GM23338 (cell line): ENCODE measurements at regions not wholly inside any gene's neighbourhood (a gene's known extent, or its start where the extent isn't known, plus 50 kb on each side); places are given as distances from the start of the nearest gene placed in this dataset.

Source experiments
- ATAC-seq: fragments of 200-7000 bp; cut with Tn5 transposase; 3 replicates; pipeline ENCODE4 v1.9.1; 2020
- DNase-seq: peaks from one replicate; pipeline ENCODE4 v3.0.0-alpha.2; 2015; ENCODE audit warnings: low spot score
- H2AFZ ChIP-seq: fragments of 200-600 bp; sonication (generic); 2 replicates; pipeline ENCODE4 v1.8.0; 2016; ENCODE audit warnings: antibody characterized with exemption, mild to moderate bottlenecking, moderate library complexity
- H3F3A ChIP-seq: fragments of 200-600 bp; sonication (generic); replicated peaks from 2 replicates; pipeline ENCODE4 v1.8.0; 2017; ENCODE audit warnings: antibody characterized with exemption, mixed run types, low read depth
- H3K27ac ChIP-seq: fragments of 200-600 bp; sonication (generic); 2 replicates; pipeline ENCODE4 v1.6.1; 2016; ENCODE audit warnings: low read depth
- H3K27me3 ChIP-seq: fragments of 200-600 bp; sonication (generic); 2 replicates; pipeline ENCODE4 v1.8.0; 2016; ENCODE audit warnings: mild to moderate bottlenecking, mixed run types, moderate library complexity; ENCODE audit not compliant: insufficient read depth
- H3K36me3 ChIP-seq: fragments of 200-600 bp; sonication (generic); 2 replicates; pipeline ENCODE4 v1.8.0; 2016; ENCODE audit warnings: mild to moderate bottlenecking; ENCODE audit not compliant: insufficient read depth
- H3K4me1 ChIP-seq: fragments of 200-600 bp; sonication (generic); 2 replicates; pipeline ENCODE4 v1.8.0; 2016; ENCODE audit warnings: mild to moderate bottlenecking, moderate library complexity; ENCODE audit not compliant: insufficient read depth
- H3K4me2 ChIP-seq: fragments of 200-600 bp; sonication (generic); 2 replicates; pipeline ENCODE4 v1.7.1; 2017; ENCODE audit warnings: mixed run types
- H3K4me3 ChIP-seq: fragments of 200-600 bp; sonication (generic); 2 replicates; pipeline ENCODE4 v1.6.1; 2016; ENCODE audit warnings: mixed run types
- H3K79me2 ChIP-seq: fragments of 200-600 bp; sonication (generic); replicated peaks from 2 replicates; pipeline ENCODE4 v1.8.0; 2017; ENCODE audit warnings: mild to moderate bottlenecking; ENCODE audit not compliant: insufficient read depth
- H3K9me2 ChIP-seq: fragments of 200-600 bp; sonication (generic); 2 replicates; pipeline ENCODE4 v1.8.0; 2017; ENCODE audit not compliant: insufficient read depth
- H4K20me1 ChIP-seq: fragments of 200-600 bp; sonication (generic); replicated peaks from 2 replicates; pipeline ENCODE4 v1.8.0; 2017; ENCODE audit warnings: mild to moderate bottlenecking; ENCODE audit not compliant: insufficient read depth
- H3K27ac Mint-ChIP-seq: 2 replicates; pipeline ENCODE4 v1.8.0; 2020; ENCODE audit warnings: inconsistent platforms, mild to moderate bottlenecking, moderate library complexity, mixed read lengths
- H3K27me3 Mint-ChIP-seq: 3 replicates; pipeline ENCODE4 v1.8.0; 2022; ENCODE audit warnings: low read depth, mild to moderate bottlenecking, moderate library complexity, mixed read lengths, inconsistent platforms; ENCODE audit not compliant: insufficient read depth, poor library complexity
- H3K36me3 Mint-ChIP-seq: 3 replicates; pipeline ENCODE4 v1.8.0; 2021; ENCODE audit warnings: low read depth, mild to moderate bottlenecking, inconsistent platforms, moderate library complexity, mixed read lengths
- H3K4me1 Mint-ChIP-seq: 3 replicates; pipeline ENCODE4 v1.8.0; 2020; ENCODE audit warnings: mild to moderate bottlenecking, inconsistent platforms, mixed read lengths
- H3K4me3 Mint-ChIP-seq: 3 replicates; pipeline ENCODE4 v1.8.0; 2021; ENCODE audit warnings: moderate library complexity, mild to moderate bottlenecking, inconsistent platforms, mixed read lengths
- H3K9me3 Mint-ChIP-seq: 3 replicates; pipeline ENCODE4 v1.8.0; 2020; ENCODE audit warnings: moderate library complexity, mild to moderate bottlenecking, inconsistent platforms, mixed read lengths
- CREB1 ChIP-seq: fragments of 250-450 bp; sonication (Bioruptor Pico); IDR thresholded peaks from 2 replicates; pipeline ENCODE4 v1.5.0; 2020; ENCODE audit warnings: low read depth, mild to moderate bottlenecking, moderate library complexity
- CTCF ChIP-seq, 2 experiments: fragments of 200-600 bp in 1 of 2; sonication (generic) in 1 of 2; conservative IDR thresholded peaks; 2 replicates each; pipeline versions ENCODE4 v1.5.1 to v1.6.1; 2016 to 2017; ENCODE audit warnings: antibody characterized with exemption in 2 of 2, low read depth in 2 of 2, mild to moderate bottlenecking in 2 of 2, moderate library complexity in 1 of 2
- ETS1 ChIP-seq: IDR thresholded peaks from 2 replicates; pipeline ENCODE4 v1.6.1; 2016; ENCODE audit warnings: antibody characterized with exemption
- EZH2 ChIP-seq: fragments of 200-600 bp; sonication (generic); IDR thresholded peaks from one replicate; pipeline ENCODE4 v1.8.0; 2017; ENCODE audit warnings: antibody characterized with exemption, mild to moderate bottlenecking, low read depth; ENCODE audit not compliant: unreplicated experiment
- EZH2phosphoT487 ChIP-seq: fragments of 200-600 bp; sonication (generic); IDR thresholded peaks from one replicate; pipeline ENCODE4 v1.8.1; 2018; ENCODE audit warnings: antibody characterized with exemption; ENCODE audit not compliant: unreplicated experiment
- JUNB ChIP-seq: IDR thresholded peaks from one replicate; pipeline ENCODE4 v1.6.1; 2016; ENCODE audit warnings: antibody characterized with exemption; ENCODE audit not compliant: unreplicated experiment
- NANOG ChIP-seq: IDR thresholded peaks from 2 replicates; pipeline ENCODE4 v1.6.1; 2016; ENCODE audit warnings: antibody characterized with exemption, borderline replicate concordance
- POLR2AphosphoS5 ChIP-seq: IDR thresholded peaks from 2 replicates; pipeline ENCODE4 v1.6.1; 2016; ENCODE audit warnings: antibody characterized with exemption, low read depth
- STAT1 ChIP-seq: IDR thresholded peaks from one replicate; pipeline ENCODE4 v1.6.1; 2016; ENCODE audit warnings: antibody characterized with exemption; ENCODE audit not compliant: unreplicated experiment
- ZNF331 ChIP-seq: fragments of 250-450 bp; sonication (Bioruptor Pico); IDR thresholded peaks from 2 replicates; pipeline ENCODE4 v1.5.0; 2020; ENCODE audit warnings: low read depth, mild to moderate bottlenecking, moderate library complexity
- ZNF462 ChIP-seq: fragments of 250-450 bp; sonication (Bioruptor Pico); IDR thresholded peaks from 2 replicates; pipeline ENCODE4 v1.5.0; 2020; ENCODE audit warnings: mild to moderate bottlenecking, moderate library complexity

GRCh38 chr6:140535511-140535910 lies 1161.1 kb upstream of the CITED2 start:
- Histone ChIP-seq H4K20me1 (no peaks in the 10 kb centered on the region), H3F3A (no peaks in the 10 kb centered on the region), H3K27ac (no peak overlapping the region), H3K27me3 (no peaks in the 10 kb centered on the region), H3K9me2 (no peaks in the 10 kb centered on the region; the same call in 1 of the 2 replicates), H3K36me3 (no peaks in the 10 kb centered on the region), H3K4me3 (no peak overlapping the region), H3K4me2 (no peak overlapping the region), H3K79me2 (no peaks in the 10 kb centered on the region), H2AFZ (no peak overlapping the region), H3K4me1 (peaks cover 12% of the 10 kb centered on the region)
- Mint-ChIP-seq H3K27me3 (no peaks in the 10 kb centered on the region), H3K27ac (no peak overlapping the region), H3K4me3 (no peak overlapping the region), H3K36me3 (peaks cover 16% of the 10 kb centered on the region; the same call in 2 of the 3 replicates), H3K9me3 (peaks cover 24% of the 10 kb centered on the region), H3K4me1 (peaks cover 16% of the 10 kb centered on the region)
- DNase-seq (no peak), ATAC-seq (no peak)
- TF ChIP-seq ETS1 = no peak
- no peak for TF ChIP-seq EZH2phosphoT487
- TF ChIP-seq JUNB = no peak
- TF ChIP-seq POLR2AphosphoS5 = no peak
- no peak for TF ChIP-seq NANOG
- no peak for TF ChIP-seq ZNF331 (CRISPR knock-in tag)
- TF ChIP-seq STAT1 = no peak
- TF ChIP-seq EZH2 = no peak
- TF ChIP-seq CTCF (conservative IDR thresholded peaks at IDR 0.05; ENCODE audit: low read depth in 2 of 2) = no peak
- TF ChIP-seq ZNF462 (CRISPR knock-in tag) = no peak
- TF ChIP-seq CREB1 (CRISPR knock-in tag) = no peak
